HepG2 (cell line): ENCODE measurements at regions not wholly inside any gene's neighbourhood (a gene's known extent, or its start where the extent isn't known, plus 50 kb on each side); places are given as distances from the start of the nearest gene placed in this dataset.

ENCODE experiments used
- ATAC-seq: fragments of 200-7000 bp; cut with Tn5 transposase; 3 replicates; pipeline ENCODE4 v1.9.1; 2020; ENCODE audit warnings: mild to moderate bottlenecking, moderate library complexity
- BruUV-seq: library from RNA; stranded (reverse); fragments of 400-500 nt; replicated peaks from 2 replicates; lab custom pipeline; 2021; lab: Mats Ljungman, UMichigan
- CTCF ChIA-PET: fragments of 300-600 bp; formaldehyde crosslinking; extraction: SDS; loops from one replicate; lab custom pipeline; 2021; ENCODE audit warnings: low total read pairs, inconsistent platforms, low intra/inter-chr PET ratio; lab: Yijun Ruan, JAX
- POLR2A ChIA-PET: fragments of 350-600 bp; sonication (Branson Sonifier 250); formaldehyde crosslinking; loops from one replicate; lab custom pipeline; 2020; ENCODE audit warnings: antibody characterized with exemption, inconsistent platforms; lab: Yijun Ruan, JAX
- DNase-seq: peaks from one replicate; pipeline ENCODE4 v3.0.0-alpha.2; 2015; ENCODE audit warnings: low spot score
- FAIRE-seq: peaks from 3 replicates; lab custom pipeline; 2011; peaks lifted over from hg19 to GRCh38; lab: Jason Lieb, UNC
- H2AFZ ChIP-seq: one replicate; pipeline ENCODE4 v1.6.1; 2011; ENCODE audit warnings: low read length, inconsistent platforms
- H3K27ac ChIP-seq: fragments of 300-600 bp; 3 replicates; pipeline ENCODE4 v1.8.0; 2011; ENCODE audit warnings: mixed run types, mild to moderate bottlenecking, mixed read lengths, low read length, inconsistent platforms; ENCODE audit not compliant: insufficient read depth; ENCODE audit errors: extremely low read length
- H3K27me3 ChIP-seq, 2 experiments: fragments of 200-600 bp in 1 of 2; 2 replicates in 1 of 2; 3 replicates in 1 of 2; pipeline versions ENCODE4 v1.6.0 to v1.8.0; 2011; ENCODE audit warnings: low read length in 2 of 2, mild to moderate bottlenecking in 2 of 2, moderate library complexity in 2 of 2, inconsistent platforms in 1 of 2; ENCODE audit not compliant: insufficient read depth in 2 of 2, control insufficient read depth in 1 of 2
- H3K36me3 ChIP-seq, 2 experiments: fragments of 200-600 bp in 1 of 2; replicated peaks in 1 of 2; 2 replicates in 1 of 2; 3 replicates in 1 of 2; pipeline versions ENCODE4 v1.5.1 to v1.8.0; 2011; ENCODE audit warnings: low read length in 2 of 2, inconsistent platforms in 1 of 2; ENCODE audit not compliant: insufficient read depth in 2 of 2, control insufficient read depth in 1 of 2
- H3K4me1 ChIP-seq: 2 replicates; pipeline ENCODE4 v1.5.1; 2012; ENCODE audit warnings: low read length, inconsistent platforms; ENCODE audit not compliant: insufficient read depth
- H3K4me2 ChIP-seq: 2 replicates; pipeline ENCODE4 v1.6.0; 2011; ENCODE audit warnings: low read depth, low read length, inconsistent platforms
- H3K4me3 ChIP-seq, 3 experiments: fragments of 200-600 bp in 1 of 3; sonication (generic), shearing (Covaris generic) in 1 of 3; replicated peaks in 1 of 3; 2 replicates each; pipeline ENCODE4 v1.5.1; 2011 to 2016; ENCODE audit warnings: low read length in 3 of 3, inconsistent platforms in 2 of 3, low read depth in 2 of 3, mild to moderate bottlenecking in 2 of 3, control low read depth in 1 of 3, mixed read lengths in 1 of 3; ENCODE audit not compliant: insufficient read depth in 1 of 3
- H3K79me2 ChIP-seq: one replicate; pipeline ENCODE4 v1.6.1; 2011; ENCODE audit warnings: low read length, inconsistent platforms; ENCODE audit not compliant: insufficient read depth
- H3K9ac ChIP-seq: 2 replicates; pipeline ENCODE4 v1.6.0; 2011; ENCODE audit warnings: mild to moderate bottlenecking, low read depth, low read length, inconsistent platforms; ENCODE audit not compliant: insufficient read depth
- H3K9me3 ChIP-seq: 2 replicates; pipeline ENCODE4 v1.5.1; 2012; ENCODE audit warnings: mild to moderate bottlenecking, low read length
- H4K20me1 ChIP-seq: 2 replicates; pipeline ENCODE4 v1.6.0; 2011; ENCODE audit warnings: inconsistent platforms, mild to moderate bottlenecking, low read length, moderate library complexity; ENCODE audit not compliant: insufficient read depth
- DNMT1 ChIP-seq: sonication (generic); formaldehyde crosslinking; IDR thresholded peaks from 2 replicates; pipeline ENCODE4 v1.5.1; 2020; ENCODE audit warnings: mild to moderate bottlenecking, missing genetic modification reagents
- ERF ChIP-seq: IDR thresholded peaks from 2 replicates; pipeline ENCODE4 v1.6.1; 2018; ENCODE audit warnings: missing biosample characterization, missing genetic modification reagents
- FOXJ3 ChIP-seq: sonication (generic); formaldehyde crosslinking; IDR thresholded peaks from 2 replicates; pipeline ENCODE4 v1.4.0; 2020; ENCODE audit warnings: missing genetic modification reagents, mild to moderate bottlenecking, borderline replicate concordance
- JARID2 ChIP-seq: sonication (generic); formaldehyde crosslinking; IDR thresholded peaks from 2 replicates; pipeline ENCODE4 v1.8.1; 2023; ENCODE audit warnings: missing genetic modification reagents, inconsistent platforms; ENCODE audit not compliant: insufficient replicate concordance
- KDM6A ChIP-seq: IDR thresholded peaks from 2 replicates; pipeline ENCODE4 v1.6.1; 2016; ENCODE audit warnings: low read depth
- MIXL1 ChIP-seq: IDR thresholded peaks from 2 replicates; pipeline ENCODE4 v1.6.1; 2016
- POLR2G ChIP-seq: fragments of 200-400 bp; formaldehyde crosslinking; IDR thresholded peaks from 2 replicates; pipeline ENCODE4 v1.6.1; 2018; ENCODE audit warnings: mild to moderate bottlenecking, low read depth, low read length, moderate library complexity
- RARG ChIP-seq: sonication (generic); formaldehyde crosslinking; IDR thresholded peaks from 2 replicates; pipeline ENCODE4 v1.4.0; 2020; ENCODE audit warnings: low read depth, mild to moderate bottlenecking, missing genetic modification reagents
- TARDBP ChIP-seq: sonication (generic); formaldehyde crosslinking; IDR thresholded peaks from 2 replicates; pipeline ENCODE4 v1.8.0; 2022; ENCODE audit warnings: mild to moderate bottlenecking, missing genetic modification reagents
- ZIK1 ChIP-seq: sonication (generic); formaldehyde crosslinking; IDR thresholded peaks from 2 replicates; pipeline ENCODE4 v1.5.0; 2020; ENCODE audit warnings: mild to moderate bottlenecking, low read depth, missing genetic modification reagents, borderline replicate concordance
- ZNF235 ChIP-seq: sonication (generic); formaldehyde crosslinking; IDR thresholded peaks from 2 replicates; pipeline ENCODE4 v1.8.1; 2023; ENCODE audit warnings: mild to moderate bottlenecking, missing genetic modification reagents, borderline replicate concordance
- ZNF550 ChIP-seq: sonication (generic); formaldehyde crosslinking; IDR thresholded peaks from 2 replicates; pipeline ENCODE4 v1.4.0; 2020; ENCODE audit warnings: mild to moderate bottlenecking, missing genetic modification reagents, borderline replicate concordance
- ZNF773 ChIP-seq: sonication (generic); formaldehyde crosslinking; IDR thresholded peaks from 2 replicates; pipeline ENCODE4 v1.4.0; 2020; ENCODE audit warnings: missing genetic modification reagents, borderline replicate concordance
- ZNF839 ChIP-seq: sonication (generic); formaldehyde crosslinking; IDR thresholded peaks from 2 replicates; pipeline ENCODE4 v1.4.0; 2020; ENCODE audit warnings: missing genetic modification reagents, mild to moderate bottlenecking, borderline replicate concordance
- WGBS: methylation state at CpG from one replicate; pipeline ENCODE4 v1.1.6; 2017; ENCODE audit warnings: low lambda C conversion rate; 5-methylcytosine and 5-hydroxymethylcytosine counted together
- in situ Hi-C: cut with HindIII; loops from 2 replicates; pipeline ENCODE4 v1.10.0; 2017; ENCODE audit warnings: low pct_unique_long_range_greater_than_20kb; ENCODE audit not compliant: extremely low pct_ligation_motif_present
- intact Hi-C: fragments of 100-400 bp; cut with micrococcal nuclease; formaldehyde crosslinking; loops from one replicate; pipeline ENCODE4 v1.10.0; 2022; ENCODE audit not compliant: unreplicated experiment
- TF ChIP-seq, protein P1 (sequence below): sonication (generic); formaldehyde crosslinking; IDR thresholded peaks from 2 replicates; pipeline ENCODE4 v1.4.0; 2020; ENCODE audit warnings: missing genetic modification reagents
- TF ChIP-seq, protein P2 (sequence below): sonication (generic); formaldehyde crosslinking; IDR thresholded peaks from 2 replicates; pipeline ENCODE4 v1.5.0; 2020; ENCODE audit warnings: missing genetic modification reagents
- TF ChIP-seq, protein P3 (sequence below): IDR thresholded peaks from 2 replicates; pipeline ENCODE4 v1.6.1; 2016; ENCODE audit warnings: mild to moderate bottlenecking
- TF ChIP-seq, protein P4 (sequence below): sonication (generic); formaldehyde crosslinking; conservative IDR thresholded peaks from 2 replicates; pipeline ENCODE4 v1.5.0; 2020; ENCODE audit warnings: missing genetic modification reagents
- TF ChIP-seq, protein P5 (sequence below): IDR thresholded peaks from 2 replicates; pipeline ENCODE4 v1.6.1; 2012; ENCODE audit warnings: inconsistent platforms

DNA sequence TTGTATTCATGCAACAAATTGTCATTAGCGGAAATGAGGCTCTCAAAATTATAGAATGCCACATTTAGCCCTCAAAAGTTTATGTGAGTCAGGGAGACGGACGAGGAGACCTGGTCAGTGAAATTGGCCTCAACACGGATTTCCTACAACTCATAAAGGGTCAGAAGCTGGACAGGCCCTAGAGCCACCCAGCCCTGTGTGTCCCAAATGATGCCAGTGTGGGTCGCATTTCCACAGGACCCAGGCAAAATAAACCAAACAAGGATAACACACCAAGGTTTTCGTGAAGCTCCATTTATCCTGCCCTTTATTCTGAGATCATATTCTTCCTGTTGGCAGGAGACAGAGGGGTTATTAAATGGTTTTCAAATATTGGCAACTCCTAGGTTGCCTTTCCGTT is 72.0 kb upstream of the COL5A1 start:
- no peak for FAIRE-seq
- ChIA-PET POLR2A (no interaction called here), CTCF (no interaction called here)
- no peaks in the 10 kb centered on the region for H3K79me2 ChIP-seq
- BruUV-seq = no TSS peak
- H3K9ac ChIP-seq = no peak overlapping the region
- H3K27me3 ChIP-seq = peaks cover 0 to 17% of the 10 kb centered on the region in 2 experiments; a peak in 2 of 5 replicates
- intact Hi-C loops (no loop called here), in situ Hi-C loops (no loop called here)
- no peak overlapping the region for H2AFZ ChIP-seq
- DNase-seq = no peak
- no peaks in the 10 kb centered on the region for H4K20me1 ChIP-seq
- no peaks in the 10 kb centered on the region for H3K4me1 ChIP-seq
- ATAC-seq = no peak
- no peak overlapping the region for H3K4me3 ChIP-seq
- H3K27ac ChIP-seq = no peak overlapping the region
- H3K4me2 ChIP-seq = no peak overlapping the region
- TF ChIP-seq ZNF235 (CRISPR knock-in tag) (no peak), POLR2G (no peak), RARG (CRISPR knock-in tag) (no peak), ZNF839 (no peak), TARDBP (no peak), DNMT1 (no peak), ERF (CRISPR knock-in tag) (no peak), MIXL1 (CRISPR knock-in tag) (no peak), ZIK1 (CRISPR knock-in tag) (no peak), FOXJ3 (CRISPR knock-in tag) (no peak), ZNF550 (CRISPR knock-in tag) (no peak), JARID2 (CRISPR knock-in tag) (no peak), KDM6A (CRISPR knock-in tag) (no peak), ZNF773 (no peak)
- TF ChIP-seq, protein P1, sequence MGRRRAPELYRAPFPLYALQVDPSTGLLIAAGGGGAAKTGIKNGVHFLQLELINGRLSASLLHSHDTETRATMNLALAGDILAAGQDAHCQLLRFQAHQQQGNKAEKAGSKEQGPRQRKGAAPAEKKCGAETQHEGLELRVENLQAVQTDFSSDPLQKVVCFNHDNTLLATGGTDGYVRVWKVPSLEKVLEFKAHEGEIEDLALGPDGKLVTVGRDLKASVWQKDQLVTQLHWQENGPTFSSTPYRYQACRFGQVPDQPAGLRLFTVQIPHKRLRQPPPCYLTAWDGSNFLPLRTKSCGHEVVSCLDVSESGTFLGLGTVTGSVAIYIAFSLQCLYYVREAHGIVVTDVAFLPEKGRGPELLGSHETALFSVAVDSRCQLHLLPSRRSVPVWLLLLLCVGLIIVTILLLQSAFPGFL (CRISPR knock-in tag) = no peak
- TF ChIP-seq, protein P2, sequence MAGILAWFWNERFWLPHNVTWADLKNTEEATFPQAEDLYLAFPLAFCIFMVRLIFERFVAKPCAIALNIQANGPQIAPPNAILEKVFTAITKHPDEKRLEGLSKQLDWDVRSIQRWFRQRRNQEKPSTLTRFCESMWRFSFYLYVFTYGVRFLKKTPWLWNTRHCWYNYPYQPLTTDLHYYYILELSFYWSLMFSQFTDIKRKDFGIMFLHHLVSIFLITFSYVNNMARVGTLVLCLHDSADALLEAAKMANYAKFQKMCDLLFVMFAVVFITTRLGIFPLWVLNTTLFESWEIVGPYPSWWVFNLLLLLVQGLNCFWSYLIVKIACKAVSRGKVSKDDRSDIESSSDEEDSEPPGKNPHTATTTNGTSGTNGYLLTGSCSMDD (CRISPR knock-in tag) = no peak
- TF ChIP-seq, protein P3, sequence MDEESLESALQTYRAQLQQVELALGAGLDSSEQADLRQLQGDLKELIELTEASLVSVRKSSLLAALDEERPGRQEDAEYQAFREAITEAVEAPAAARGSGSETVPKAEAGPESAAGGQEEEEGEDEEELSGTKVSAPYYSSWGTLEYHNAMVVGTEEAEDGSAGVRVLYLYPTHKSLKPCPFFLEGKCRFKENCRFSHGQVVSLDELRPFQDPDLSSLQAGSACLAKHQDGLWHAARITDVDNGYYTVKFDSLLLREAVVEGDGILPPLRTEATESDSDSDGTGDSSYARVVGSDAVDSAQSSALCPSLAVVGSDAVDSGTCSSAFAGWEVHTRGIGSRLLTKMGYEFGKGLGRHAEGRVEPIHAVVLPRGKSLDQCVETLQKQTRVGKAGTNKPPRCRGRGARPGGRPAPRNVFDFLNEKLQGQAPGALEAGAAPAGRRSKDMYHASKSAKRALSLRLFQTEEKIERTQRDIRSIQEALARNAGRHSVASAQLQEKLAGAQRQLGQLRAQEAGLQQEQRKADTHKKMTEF (CRISPR knock-in tag) = no peak
- TF ChIP-seq, protein P4, sequence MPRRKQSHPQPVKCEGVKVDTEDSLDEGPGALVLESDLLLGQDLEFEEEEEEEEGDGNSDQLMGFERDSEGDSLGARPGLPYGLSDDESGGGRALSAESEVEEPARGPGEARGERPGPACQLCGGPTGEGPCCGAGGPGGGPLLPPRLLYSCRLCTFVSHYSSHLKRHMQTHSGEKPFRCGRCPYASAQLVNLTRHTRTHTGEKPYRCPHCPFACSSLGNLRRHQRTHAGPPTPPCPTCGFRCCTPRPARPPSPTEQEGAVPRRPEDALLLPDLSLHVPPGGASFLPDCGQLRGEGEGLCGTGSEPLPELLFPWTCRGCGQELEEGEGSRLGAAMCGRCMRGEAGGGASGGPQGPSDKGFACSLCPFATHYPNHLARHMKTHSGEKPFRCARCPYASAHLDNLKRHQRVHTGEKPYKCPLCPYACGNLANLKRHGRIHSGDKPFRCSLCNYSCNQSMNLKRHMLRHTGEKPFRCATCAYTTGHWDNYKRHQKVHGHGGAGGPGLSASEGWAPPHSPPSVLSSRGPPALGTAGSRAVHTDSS (CRISPR knock-in tag) = no peak
- TF ChIP-seq, protein P5, sequence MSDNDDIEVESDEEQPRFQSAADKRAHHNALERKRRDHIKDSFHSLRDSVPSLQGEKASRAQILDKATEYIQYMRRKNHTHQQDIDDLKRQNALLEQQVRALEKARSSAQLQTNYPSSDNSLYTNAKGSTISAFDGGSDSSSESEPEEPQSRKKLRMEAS = no peak
- no peaks in the 10 kb centered on the region for H3K36me3 ChIP-seq
- 6% methylated on average over 6 of the region's 7 CpGs for WGBS
- no peaks in the 10 kb centered on the region for H3K9me3 ChIP-seq
